DMS79 treated with DMSO at 0.1 percent for 48 hours (cell line): ENCODE measurements at regions not wholly inside any gene's neighbourhood (a gene's known extent, or its start where the extent isn't known, plus 50 kb on each side); places are given as distances from the start of the nearest gene placed in this dataset.

Source experiments
- DNase-seq: peaks from one replicate; lab custom pipeline; 2025; lab: John Stamatoyannopoulos, UW

- DNase-seq, result no peak
These were observed 309.8 kb downstream of the AHR start for GRCh38 chr7:17608114-17608833.

GRCh38 chr7:17611611-17612010 is 313.2 kb downstream of the AHR start:
- no peak for DNase-seq

GRCh38 chr7:17613338-17614041 is 315.0 kb downstream of the AHR start:
- no peak for DNase-seq

- no peak for DNase-seq
These were observed 318.9 kb downstream of the AHR start for GRCh38 chr7:17617380-17617779.

- no peak for DNase-seq
These were observed 319.6 kb downstream of the AHR start for GRCh38 chr7:17617857-17618651.

- no peak for DNase-seq
These were observed 320.2 kb downstream of the AHR start for GRCh38 chr7:17618652-17618974.

GRCh38 chr7:17619196-17619818 is 320.9 kb downstream of the AHR start:
- no peak for DNase-seq

GRCh38 chr7:17620566-17620965 is 319.7 kb downstream of the SNX13 start:
- no peak for DNase-seq

GRCh38 chr7:17622451-17622850 is 317.8 kb downstream of the SNX13 start:
- DNase-seq, result no peak

- DNase-seq, result no peak
These were observed 316.6 kb downstream of the SNX13 start for GRCh38 chr7:17623546-17624185.

- no peak for DNase-seq
These were observed 315.9 kb downstream of the SNX13 start for GRCh38 chr7:17624379-17624778.

- peak; percentile 35 for DNase-seq
These were observed 315.3 kb downstream of the SNX13 start for GRCh38 chr7:17625043-17625442.

- DNase-seq, result peak; percentile 51
These were observed 314.1 kb downstream of the SNX13 start for GRCh38 chr7:17626235-17626634.

GRCh38 chr7:17631061-17631460 is 309.2 kb downstream of the SNX13 start:
- no peak for DNase-seq

GRCh38 chr7:17632384-17632783 is 307.9 kb downstream of the SNX13 start:
- no peak for DNase-seq

- no peak for DNase-seq
These were observed 307.2 kb downstream of the SNX13 start for GRCh38 chr7:17633067-17633466.

GRCh38 chr7:17638727-17639126 is 301.6 kb downstream of the SNX13 start:
- DNase-seq, result no peak

- DNase-seq, result no peak
These were observed 299.4 kb downstream of the SNX13 start for GRCh38 chr7:17640730-17641377.

- no peak for DNase-seq
These were observed 294.8 kb downstream of the SNX13 start for GRCh38 chr7:17645500-17645899.

GRCh38 chr7:17646253-17646956 is 293.9 kb downstream of the SNX13 start:
- no peak for DNase-seq

- no peak for DNase-seq
These were observed 289.0 kb downstream of the SNX13 start for GRCh38 chr7:17651341-17651740.
